Stomach (tissue), 8 donors: ENCODE measurements at regions not wholly inside any gene's neighbourhood (a gene's known extent, or its start where the extent isn't known, plus 50 kb on each side); places are given as distances from the start of the nearest gene placed in this dataset.

Experiments used
- DNase-seq, 2 donors: peaks; one replicate each; pipeline versions ENCODE4 v3.0.0 to v3.0.0-alpha.2; 2013 to 2019
- H3K27ac ChIP-seq, 5 donors: fragments of 200-600 bp in 4 of 5; sonication (generic) in 4 of 5; one replicate each; pipeline ENCODE4 v1.5.1; 2013 to 2019; ENCODE audit warnings: mild to moderate bottlenecking in 1 of 5, moderate library complexity in 1 of 5
- H3K27me3 ChIP-seq, 3 donors: fragments of 200-600 bp; sonication (generic); one replicate each; pipeline ENCODE4 v1.5.1; 2017 to 2019; ENCODE audit warnings: mixed run types in 1 of 3
- H3K36me3 ChIP-seq, 4 donors: fragments of 200-600 bp; sonication (generic); 1 replicate in 3 of 4; 2 replicates in 1 of 4; pipeline ENCODE4 v1.5.1; 2016 to 2019
- H3K4me1 ChIP-seq, 4 donors: fragments of 200-600 bp; sonication (generic); one replicate each; pipeline ENCODE4 v1.5.1; 2016 to 2019
- H3K4me3 ChIP-seq, 4 donors: fragments of 200-600 bp; sonication (generic) in 3 of 4; one replicate each; pipeline ENCODE4 v1.5.1; 2016 to 2019; ENCODE audit warnings: mild to moderate bottlenecking in 1 of 4
- H3K9me3 ChIP-seq, 4 donors: fragments of 200-600 bp; sonication (generic); one replicate each; pipeline ENCODE4 v1.5.1; 2016 to 2019
- CTCF ChIP-seq, 7 experiments: fragments of 450-650 bp in 4 of 7; fragments of 200-600 bp in 3 of 7; sonication (generic) in 3 of 7; IDR thresholded peaks; one replicate each; pipeline ENCODE4 v1.5.1; 2016 to 2019; ENCODE audit warnings: antibody characterized with exemption in 7 of 7, control low read depth in 2 of 7, mild to moderate bottlenecking in 1 of 7
- EP300 ChIP-seq: sonication (generic); formaldehyde crosslinking; IDR thresholded peaks from one replicate; pipeline ENCODE4 v1.6.1; 2017; ENCODE audit warnings: antibody characterized with exemption
- POLR2A ChIP-seq, 4 donors: fragments of 450-650 bp; IDR thresholded peaks; one replicate each; pipeline ENCODE4 v1.6.1; 2016; ENCODE audit warnings: antibody characterized with exemption in 4 of 4, control low read depth in 2 of 4, mild to moderate bottlenecking in 1 of 4, moderate library complexity in 1 of 4
- POLR2AphosphoS5 ChIP-seq, 3 donors: sonication (generic); formaldehyde crosslinking; IDR thresholded peaks; one replicate each; pipeline ENCODE4 v1.6.1; 2016; ENCODE audit warnings: antibody characterized with exemption in 3 of 3
- WGBS, 5 donors: extraction: QIAGEN DNeasy Blood & Tissue Kit in 3 of 5; methylation state at CpG; one replicate each; pipeline versions ENCODE4 v1.1.5 to v1.1.7; 2013 to 2018; 5-methylcytosine and 5-hydroxymethylcytosine counted together
- intact Hi-C: fragments of 100-400 bp; cut with DNase I; formaldehyde crosslinking; loops from one replicate; pipeline ENCODE4 v1.15.1; 2023; ENCODE audit warnings: low total_unique reads
- donor health status: healthy with polysubstance abuse.
- donor health status: Bipolar disorder and iron deficiency.
- donor health status: healthy.

- Histone ChIP-seq H3K4me3 (no peak overlapping the region), H3K27me3 (no peaks in the 10 kb centered on the region), H3K36me3 (no peaks in the 10 kb centered on the region), H3K27ac (no peak overlapping the region), H3K4me1 (peaks cover 3 to 28% (median 11%) of the 10 kb centered on the region in 4 donors), H3K9me3 (no peaks in the 10 kb centered on the region)
- WGBS, 5 donors = 90 to 94% (median 91%) methylated on average over 2 of the region's 2 CpGs
- DNase-seq = no peak
- TF ChIP-seq CTCF (IDR thresholded peaks at IDR 0.05) (no peak), EP300 (no peak), POLR2AphosphoS5 (IDR thresholded peaks at IDR 0.05) (no peak), POLR2A (IDR thresholded peaks at IDR 0.05) (no peak)
- intact Hi-C loops = loop anchor here (10.0 kb wide), 1 partner anchor 59 kb away; no protein-coding TSS in a partner anchor
Observed at GRCh38 chr17:72534265-72534664, 413.4 kb downstream of the SOX9 start.

- Histone ChIP-seq H3K4me1 (peaks cover 8 to 28% (median 13%) of the 10 kb centered on the region in 4 donors), H3K27me3 (no peaks in the 10 kb centered on the region), H3K36me3 (no peaks in the 10 kb centered on the region), H3K4me3 (no peak overlapping the region), H3K9me3 (no peaks in the 10 kb centered on the region), H3K27ac (no peak overlapping the region)
- 53 to 84% (median 74%) methylated on average over 3 of the region's 3 CpGs for WGBS, 5 donors
- intact Hi-C loops = loop anchor here (10.0 kb wide), 1 partner anchor 60 kb away; no protein-coding TSS in a partner anchor
- TF ChIP-seq POLR2AphosphoS5 (IDR thresholded peaks at IDR 0.05) (no peak), POLR2A (IDR thresholded peaks at IDR 0.05) (no peak), CTCF (IDR thresholded peaks at IDR 0.05) (no peak), EP300 (no peak)
- DNase-seq = no peak
Observed at GRCh38 chr17:72534776-72535175, 414.0 kb downstream of the SOX9 start.

- DNase-seq = no peak
- WGBS, 5 donors = 66 to 83% (median 80%) methylated on average over 3 to 4 of the region's 4 CpGs
- Histone ChIP-seq H3K4me1 (peaks cover 12 to 27% (median 16%) of the 10 kb centered on the region in 4 donors), H3K4me3 (no peak overlapping the region), H3K36me3 (no peaks in the 10 kb centered on the region), H3K9me3 (no peaks in the 10 kb centered on the region), H3K27ac (no peak overlapping the region), H3K27me3 (no peaks in the 10 kb centered on the region)
- intact Hi-C loops = loop anchor here (10.0 kb wide), 1 partner anchor 61 kb away; no protein-coding TSS in a partner anchor
- TF ChIP-seq POLR2AphosphoS5 (IDR thresholded peaks at IDR 0.05) = no peak
- TF ChIP-seq POLR2A (IDR thresholded peaks at IDR 0.05) = no peak
- TF ChIP-seq EP300 = no peak
- no peak for TF ChIP-seq CTCF (IDR thresholded peaks at IDR 0.05)
Observed at GRCh38 chr17:72535346-72535745, 414.5 kb downstream of the SOX9 start.

- no peak for DNase-seq
- peaks cover 12 to 27% (median 17%) of the 10 kb centered on the region in 4 donors for H3K4me1 ChIP-seq
- H3K9me3 ChIP-seq = no peaks in the 10 kb centered on the region
- no peak overlapping the region for H3K27ac ChIP-seq
- 74 to 87% (median 83%) methylated on average over 4 to 5 of the region's 5 CpGs for WGBS, 5 donors
- H3K36me3 ChIP-seq = no peaks in the 10 kb centered on the region
- H3K27me3 ChIP-seq = no peaks in the 10 kb centered on the region
- intact Hi-C loops = loop anchor here (10.0 kb wide), 1 partner anchor 61 kb away; no protein-coding TSS in a partner anchor
- no peak for TF ChIP-seq POLR2A (IDR thresholded peaks at IDR 0.05)
- TF ChIP-seq EP300 = no peak
- no peak for TF ChIP-seq POLR2AphosphoS5 (IDR thresholded peaks at IDR 0.05)
- no peak for TF ChIP-seq CTCF (IDR thresholded peaks at IDR 0.05)
- no peak overlapping the region for H3K4me3 ChIP-seq
Observed at GRCh38 chr17:72535779-72536178, 415.0 kb downstream of the SOX9 start.
